ENCODE measurements at regions not wholly inside any gene's neighbourhood (a gene's known extent, or its start where the extent isn't known, plus 50 kb on each side); places are given as distances from the start of the nearest gene placed in this dataset.

DNA sequence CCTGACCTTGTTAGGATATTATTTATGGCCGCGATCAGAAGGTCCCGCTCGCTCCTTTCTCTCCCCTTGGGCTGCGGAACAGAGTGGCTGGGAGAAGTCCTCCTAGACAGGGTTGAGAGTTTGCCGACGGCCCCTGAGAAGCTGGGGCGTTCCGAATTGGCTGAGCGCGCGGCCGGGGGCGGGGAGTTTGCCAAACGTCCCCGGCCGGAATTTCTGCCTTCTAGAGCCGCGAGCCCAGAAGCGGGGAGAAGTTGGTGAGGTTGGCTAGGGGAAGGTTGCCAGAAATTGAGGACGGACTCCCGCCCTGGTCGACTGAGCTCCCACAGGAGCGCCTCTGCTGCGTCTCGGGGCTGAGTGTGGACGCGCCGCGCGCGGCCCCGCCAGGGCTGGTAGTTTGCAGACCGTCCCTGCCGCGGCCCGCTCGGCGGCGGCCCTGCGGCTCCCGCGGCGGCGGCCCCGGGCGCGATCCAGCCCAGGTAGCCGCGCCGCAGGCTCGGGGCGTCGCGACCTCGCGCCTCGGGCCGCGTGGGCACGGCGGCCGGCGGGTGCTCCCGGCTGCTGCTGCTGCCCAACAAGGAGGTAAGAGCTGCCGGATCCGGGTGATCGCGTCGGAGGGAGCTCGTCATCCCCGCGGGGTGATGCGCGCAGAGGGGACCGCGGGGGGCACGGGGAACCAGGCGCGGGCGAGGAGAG, 134.0 kb upstream of the MGAT5 start:
- peak overlapping the region; percentile 70 for H3K4me3 ChIP-seq (replicated peaks; ENCODE audit: low read depth, low read length)
- TF ChIP-seq CTCF (IDR thresholded peaks at IDR 0.05; ENCODE audit: low read length, missing control alignments): no peak
- peak; percentile 96 for DNase-seq (ENCODE audit: low read depth)

- no peak for DNase-seq (ENCODE audit: low read depth)
- peak overlapping the region; percentile 70 for H3K4me3 ChIP-seq (replicated peaks; ENCODE audit: low read depth, low read length)
- TF ChIP-seq CTCF (IDR thresholded peaks at IDR 0.05; ENCODE audit: low read length, missing control alignments): no peak
Measured at GRCh38 chr2:134120406-134120732, 133.5 kb upstream of the MGAT5 start.

- DNase-seq (ENCODE audit: low read depth): peak; percentile 68
- peak overlapping the region; percentile 70 for H3K4me3 ChIP-seq (replicated peaks; ENCODE audit: low read depth, low read length)
- TF ChIP-seq CTCF (IDR thresholded peaks at IDR 0.05; ENCODE audit: low read length, missing control alignments): no peak
Measured at GRCh38 chr2:134120733-134121630, 132.9 kb upstream of the MGAT5 start.

- DNase-seq (ENCODE audit: low read depth): no peak
- no peak overlapping the region for H3K4me3 ChIP-seq (replicated peaks; ENCODE audit: low read depth, low read length)
- no peak for TF ChIP-seq CTCF (IDR thresholded peaks at IDR 0.05; ENCODE audit: low read length, missing control alignments)
Measured at GRCh38 chr2:134122610-134123009, 131.3 kb upstream of the MGAT5 start.

DNA sequence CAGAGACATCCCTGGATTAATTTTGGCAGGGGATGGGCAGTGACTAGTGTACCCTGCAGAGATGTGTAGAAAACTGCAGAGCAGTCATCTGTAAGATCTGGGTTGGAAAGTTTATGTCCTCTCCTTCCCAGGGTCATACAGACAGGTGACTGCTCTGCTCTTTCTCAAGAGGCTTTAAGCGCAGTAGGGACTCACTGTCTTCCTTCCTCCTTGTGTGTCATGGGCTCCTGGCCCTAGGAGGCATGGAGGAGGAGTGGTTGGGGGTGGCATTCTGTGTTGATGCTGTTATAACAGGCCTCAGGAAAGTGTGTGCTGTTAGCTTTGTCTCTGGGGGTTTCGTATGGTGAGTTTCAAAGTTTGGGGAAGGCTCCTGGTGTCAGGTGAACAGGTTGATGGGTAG, 130.5 kb upstream of the MGAT5 start:
- H3K4me3 ChIP-seq (replicated peaks; ENCODE audit: low read depth, low read length): no peak overlapping the region
- no peak for DNase-seq (ENCODE audit: low read depth)
- TF ChIP-seq CTCF (IDR thresholded peaks at IDR 0.05; ENCODE audit: low read length, missing control alignments): no peak

DNA sequence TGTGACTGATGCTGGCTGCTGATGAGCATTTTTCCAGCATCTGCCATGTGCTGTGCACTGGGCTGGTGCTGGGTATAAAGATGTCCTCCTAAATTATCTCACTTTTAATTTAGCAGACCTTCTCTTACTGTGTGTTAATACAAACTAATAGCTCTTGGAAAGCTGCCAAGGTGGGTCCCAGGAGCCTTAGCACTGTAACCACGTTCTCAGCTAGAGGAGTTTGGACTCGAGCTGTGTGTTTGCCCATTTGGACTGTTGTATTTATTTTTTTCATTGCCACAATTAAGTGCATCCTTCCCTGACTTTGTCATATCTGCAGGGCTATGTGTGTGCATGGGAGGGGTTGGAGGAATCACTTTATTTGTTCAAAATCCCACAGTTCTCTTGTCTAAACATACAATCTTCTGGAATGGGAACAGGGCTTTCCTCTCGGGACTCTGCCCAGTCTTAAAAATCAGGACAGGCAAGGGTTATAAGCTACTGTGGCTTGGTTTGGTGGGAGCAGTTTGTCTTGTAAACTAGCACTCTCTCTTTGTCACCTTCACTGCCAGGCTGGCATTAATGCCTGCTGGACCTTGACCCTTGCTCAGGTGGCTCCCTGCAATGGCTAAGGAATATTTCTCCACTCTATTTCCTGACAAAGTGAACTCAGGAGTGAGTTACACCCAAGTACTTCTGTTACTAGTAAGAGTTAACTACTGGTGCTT, 129.7 kb upstream of the MGAT5 start:
- no peak for TF ChIP-seq CTCF (IDR thresholded peaks at IDR 0.05; ENCODE audit: low read length, missing control alignments)
- no peak overlapping the region for H3K4me3 ChIP-seq (replicated peaks; ENCODE audit: low read depth, low read length)
- no peak for DNase-seq (ENCODE audit: low read depth)
